ENCODE measurements at regions not wholly inside any gene's neighbourhood (a gene's known extent, or its start where the extent isn't known, plus 50 kb on each side); places are given as distances from the start of the nearest gene placed in this dataset.
A peak's percentile ranks its signal among the peaks of the same experiment; 100 is the strongest.
"Not testable (repeated sequence)": the region's sequence is repeated elsewhere in the genome, so short reads cannot be mapped to it uniquely, and the experiment has no call there.

DNA sequence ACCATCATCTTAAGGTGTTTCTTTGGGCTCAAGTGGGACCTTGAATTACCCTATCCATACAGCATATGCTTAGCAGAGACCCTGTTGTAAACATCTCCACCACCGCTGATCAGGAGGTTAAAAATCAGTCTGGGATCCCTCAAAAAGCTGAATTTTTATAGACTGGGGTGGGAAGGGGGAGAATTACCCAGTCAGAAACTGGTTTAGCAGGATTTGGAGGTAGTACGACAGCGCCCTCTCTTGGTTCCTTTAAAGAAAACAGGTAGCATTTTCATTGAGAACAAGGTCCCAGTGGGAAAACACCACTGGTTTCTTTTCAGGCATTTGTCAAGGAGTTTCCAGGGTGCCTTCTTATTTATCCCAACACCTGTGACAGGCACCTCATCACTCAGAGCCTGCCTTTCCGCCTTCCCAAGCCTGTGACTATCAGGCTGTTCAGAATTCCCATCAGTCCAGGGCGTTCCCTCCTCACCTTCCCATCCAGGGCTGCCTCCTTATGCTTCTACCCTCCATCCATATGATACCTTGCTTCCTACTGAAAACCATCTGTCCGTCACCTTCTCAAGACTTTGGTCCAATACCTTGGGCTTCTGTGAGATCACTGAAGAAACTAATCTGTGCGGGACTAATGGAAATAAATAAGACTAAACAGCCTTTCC, 203.8 kb upstream of the RAI14 start:
- DNase-seq = no peak

DNA sequence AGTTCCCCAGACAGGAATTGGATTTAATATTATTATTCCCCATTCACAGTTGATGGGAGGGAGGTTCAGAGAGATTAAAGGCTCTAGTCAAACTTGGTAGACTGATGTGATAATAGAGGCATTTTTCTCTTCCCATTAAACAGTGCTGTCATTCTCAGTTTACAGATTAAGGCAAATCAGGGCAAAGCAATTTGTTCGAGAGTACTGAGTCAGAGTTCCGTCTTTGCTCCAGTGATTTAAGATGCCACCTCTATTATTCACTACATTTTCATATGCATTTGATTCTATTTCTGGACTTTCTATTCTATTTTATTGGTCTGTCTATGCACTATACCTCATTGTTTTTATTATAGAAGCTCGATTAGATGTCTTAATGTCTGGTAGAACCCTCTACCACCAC, 201.0 kb upstream of the RAI14 start:
- no peak for DNase-seq

DNA sequence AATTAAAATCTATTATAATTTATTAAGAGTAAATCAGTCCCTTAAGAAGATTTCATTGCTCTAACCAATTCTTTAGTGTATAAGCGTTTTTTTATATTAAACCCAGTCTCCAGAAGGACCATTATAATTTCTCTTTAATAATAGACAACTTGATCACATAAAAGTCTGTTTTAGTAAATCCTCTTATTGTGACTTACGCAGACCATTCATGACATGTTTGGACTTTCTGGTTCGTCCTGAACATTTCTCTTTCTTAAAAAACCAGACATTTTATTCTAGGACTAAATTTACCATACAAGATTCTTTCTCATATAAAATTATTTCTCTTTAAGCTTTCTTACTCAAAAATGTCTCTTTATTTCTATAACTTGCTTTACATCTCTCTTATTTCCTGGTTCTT, 196.2 kb upstream of the RAI14 start:
- DNase-seq = peak in 1 of 2 experiments; percentile 21

DNA sequence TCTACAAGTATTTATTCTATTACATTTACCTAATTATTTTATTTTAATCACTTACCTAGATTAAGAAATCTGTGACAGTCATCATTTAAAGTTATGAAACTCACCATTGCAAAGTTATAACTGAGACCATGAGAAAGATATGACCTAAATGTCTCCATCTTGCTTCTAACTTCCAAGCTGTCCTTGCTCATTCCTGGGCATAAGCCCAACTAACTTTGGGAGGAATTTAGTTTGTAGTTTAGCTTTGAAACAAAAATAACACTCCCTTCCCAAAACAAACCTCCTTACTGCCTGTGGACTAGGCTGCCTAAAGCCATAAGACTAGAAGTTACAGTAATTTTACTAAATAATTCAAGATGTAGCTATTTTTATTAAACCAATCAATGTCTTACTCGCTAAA, 195.6 kb upstream of the RAI14 start:
- no peak for DNase-seq

DNA sequence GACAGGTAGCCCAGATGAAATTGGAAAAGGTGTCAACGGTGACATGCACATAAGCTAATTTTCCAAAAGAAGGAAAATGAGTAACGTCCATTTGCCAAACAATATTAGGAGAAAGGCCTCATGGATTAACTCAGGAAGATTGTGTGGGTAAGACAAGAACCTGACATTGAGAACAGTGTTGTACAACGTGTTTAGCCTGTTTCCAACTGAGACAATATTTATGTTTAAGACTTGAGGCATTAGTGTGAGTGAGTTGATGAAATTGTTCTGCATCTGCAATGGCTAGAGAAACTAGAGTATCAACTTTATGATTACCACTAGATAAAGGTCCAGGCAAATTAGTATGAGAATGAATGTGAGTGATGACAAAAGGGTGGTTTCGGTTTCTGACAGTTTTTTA, 191.3 kb upstream of the RAI14 start:
- DNase-seq = no peak

DNA sequence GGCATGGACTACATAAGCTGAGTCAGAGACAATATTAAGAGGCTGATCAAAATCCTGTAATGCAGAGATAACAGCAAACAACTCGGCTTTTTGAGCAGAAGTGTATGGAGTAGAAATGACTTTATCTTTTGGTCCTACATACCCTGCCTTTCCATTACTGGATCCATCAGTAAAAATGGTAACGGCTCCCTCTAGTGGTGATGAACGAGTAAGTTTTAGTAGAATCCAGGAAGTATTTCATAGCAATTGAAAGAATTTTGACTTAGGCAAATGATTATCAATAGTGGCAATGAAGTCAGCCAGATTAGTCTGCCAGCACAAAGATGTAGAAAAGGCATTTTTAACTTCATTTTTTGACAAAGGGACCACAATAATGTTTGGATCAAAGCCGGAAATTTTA, 190.8 kb upstream of the RAI14 start:
- peak; percentile 52 to 76 for DNase-seq

DNA sequence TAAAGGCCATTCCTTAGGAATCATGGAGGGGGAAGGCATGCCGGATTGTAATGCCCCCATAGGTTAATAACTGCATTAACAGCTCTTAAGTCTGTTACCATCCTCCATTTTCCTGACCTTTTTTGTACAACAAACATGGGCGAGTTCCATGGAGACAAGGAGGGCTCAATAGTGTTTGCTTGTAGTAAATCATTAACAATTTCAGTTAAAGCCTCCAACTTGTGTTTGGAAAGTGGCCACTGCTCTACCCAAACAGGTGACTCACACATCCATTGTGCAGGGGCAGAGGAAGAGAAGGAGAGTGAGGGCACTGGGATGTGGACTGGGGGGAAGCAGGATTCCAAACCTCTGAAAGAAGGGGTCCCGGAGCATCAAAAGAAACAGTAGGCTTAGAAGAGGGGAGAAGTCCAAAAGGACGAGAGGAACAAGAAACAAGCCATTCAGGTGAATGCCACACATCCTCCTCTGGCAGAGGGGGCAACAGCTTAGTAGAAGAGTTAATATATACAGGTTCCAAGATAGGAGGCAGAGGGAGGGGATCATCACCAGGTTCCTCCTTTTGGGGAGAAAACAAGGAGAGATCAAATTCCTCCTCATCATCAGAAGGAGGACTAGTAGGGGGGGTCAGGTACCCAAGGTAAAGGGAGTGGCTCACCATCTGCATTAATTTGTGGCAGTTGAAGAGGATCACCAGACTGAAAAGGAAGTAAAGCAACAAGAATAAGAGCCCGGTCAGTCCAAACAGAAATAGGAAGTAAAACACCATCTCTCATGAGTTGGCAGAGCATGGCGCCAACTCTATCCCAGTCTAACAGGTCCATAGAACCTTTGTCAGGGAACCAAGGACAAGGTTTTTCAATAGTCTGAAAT, 189.4 kb upstream of the RAI14 start:
- not testable (repeated sequence) for DNase-seq

DNA sequence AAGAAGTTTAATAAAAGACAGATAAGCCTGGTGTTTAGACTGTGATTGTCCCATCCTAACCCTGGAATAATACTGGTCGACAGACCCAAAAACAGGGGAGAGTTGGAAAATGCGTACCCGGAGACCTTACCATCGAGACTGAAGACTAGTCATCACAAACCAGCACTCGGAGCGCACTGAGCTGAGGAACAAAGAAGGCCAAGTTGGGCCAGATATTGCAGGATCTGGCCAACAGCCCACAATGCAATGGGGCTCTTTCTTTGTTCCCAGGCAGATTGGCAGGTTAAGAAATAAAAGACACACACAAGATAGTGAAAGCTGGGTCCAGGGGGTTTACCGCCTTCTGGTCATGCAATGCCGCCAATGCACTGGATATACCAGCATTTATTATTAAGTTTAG, 188.7 kb upstream of the RAI14 start:
- DNase-seq = no peak

DNA sequence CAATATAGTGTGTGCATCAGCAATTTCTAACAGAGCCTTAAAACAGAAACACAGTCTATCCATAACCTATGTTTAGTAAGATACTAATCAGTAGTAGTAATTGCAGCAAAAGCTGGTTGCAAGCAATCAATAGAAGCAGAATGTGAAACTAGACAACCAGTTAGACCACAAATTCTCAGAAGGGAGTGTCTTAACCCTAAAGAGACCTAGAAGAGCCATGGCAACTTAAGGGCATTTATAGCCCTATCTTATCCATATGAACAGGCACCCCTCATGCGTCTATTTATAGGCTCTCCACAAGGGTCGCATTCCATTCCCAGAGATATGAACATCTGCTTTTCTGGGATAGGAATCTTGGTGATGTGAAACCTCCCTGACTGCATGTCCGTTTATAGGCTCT, 188.1 kb upstream of the RAI14 start:
- DNase-seq = not testable (repeated sequence)

DNA sequence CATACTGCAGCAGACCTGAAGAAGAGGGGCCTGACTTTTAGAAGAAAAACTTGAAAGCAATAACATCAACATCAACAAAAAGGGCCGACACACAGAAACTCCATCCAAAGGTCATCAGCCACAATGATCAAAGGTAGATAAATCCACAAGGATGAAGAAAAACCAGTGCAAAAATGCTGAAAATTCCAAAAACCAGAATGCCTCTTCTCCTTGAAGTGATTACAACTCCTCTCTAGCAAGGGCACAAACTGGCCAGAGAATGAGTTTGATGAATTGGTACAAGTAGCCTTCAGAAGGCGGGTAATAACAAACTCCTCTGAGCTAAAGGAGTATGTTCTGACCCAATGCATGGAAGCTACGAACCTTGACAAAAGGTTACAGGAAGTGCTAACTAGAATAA, 186.2 kb upstream of the RAI14 start:
- DNase-seq = no peak

DNA sequence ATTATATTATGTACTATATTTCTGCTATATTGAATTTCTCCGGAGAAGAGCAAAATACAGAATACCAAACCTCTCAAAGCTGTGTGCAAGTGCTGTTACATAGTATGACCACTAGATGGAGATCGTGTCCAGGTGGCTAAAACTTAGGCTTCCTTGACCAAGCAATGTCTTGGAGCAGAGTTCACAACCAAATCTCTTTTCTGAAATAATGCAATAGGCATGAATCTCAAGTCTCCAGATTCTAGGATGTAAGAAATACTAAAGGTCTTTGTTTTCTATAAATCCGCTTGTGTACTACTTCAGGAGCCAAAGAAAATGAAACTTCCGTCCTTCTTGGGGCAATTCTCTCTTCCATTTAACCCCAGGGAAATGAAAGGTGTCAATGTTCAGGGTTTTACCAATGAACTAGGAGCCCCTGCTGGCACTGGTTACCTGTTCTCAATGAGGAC, 181.5 kb upstream of the RAI14 start:
- peak; percentile 34 to 69 for DNase-seq

DNA sequence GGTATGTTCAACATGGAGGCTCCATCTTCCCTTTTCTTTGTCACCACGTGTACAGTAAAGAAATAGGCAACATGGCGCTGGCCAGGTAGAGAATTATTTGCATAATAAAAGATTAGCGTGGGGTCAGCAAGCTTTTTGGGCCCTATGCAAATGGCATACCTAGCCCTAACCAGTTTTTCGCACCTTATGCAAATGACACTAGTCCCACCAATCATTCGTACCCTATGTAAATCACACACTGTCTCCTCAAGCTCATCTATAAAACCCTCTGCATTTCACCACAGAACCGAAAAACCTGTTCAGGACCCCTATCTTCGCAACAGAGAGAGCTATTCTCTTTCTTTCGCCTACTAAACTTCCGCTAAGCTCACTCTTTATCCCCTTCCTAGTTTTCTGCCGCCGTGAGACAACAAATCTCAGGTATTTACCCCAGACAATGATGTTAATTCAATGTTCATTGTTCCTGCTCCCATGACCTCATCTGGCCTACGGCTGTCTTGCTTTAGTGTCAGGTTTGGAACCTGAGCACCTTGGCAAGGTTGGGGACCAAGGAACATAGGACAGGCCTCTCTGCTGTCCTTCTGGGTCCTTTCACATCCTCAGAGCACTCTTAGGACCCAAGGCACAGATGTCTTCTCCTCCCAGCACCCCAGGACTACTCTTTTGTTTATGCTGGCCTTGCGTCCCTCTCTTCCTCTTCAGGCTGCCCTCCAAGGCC, 180.7 kb upstream of the RAI14 start:
- DNase-seq = no peak

DNA sequence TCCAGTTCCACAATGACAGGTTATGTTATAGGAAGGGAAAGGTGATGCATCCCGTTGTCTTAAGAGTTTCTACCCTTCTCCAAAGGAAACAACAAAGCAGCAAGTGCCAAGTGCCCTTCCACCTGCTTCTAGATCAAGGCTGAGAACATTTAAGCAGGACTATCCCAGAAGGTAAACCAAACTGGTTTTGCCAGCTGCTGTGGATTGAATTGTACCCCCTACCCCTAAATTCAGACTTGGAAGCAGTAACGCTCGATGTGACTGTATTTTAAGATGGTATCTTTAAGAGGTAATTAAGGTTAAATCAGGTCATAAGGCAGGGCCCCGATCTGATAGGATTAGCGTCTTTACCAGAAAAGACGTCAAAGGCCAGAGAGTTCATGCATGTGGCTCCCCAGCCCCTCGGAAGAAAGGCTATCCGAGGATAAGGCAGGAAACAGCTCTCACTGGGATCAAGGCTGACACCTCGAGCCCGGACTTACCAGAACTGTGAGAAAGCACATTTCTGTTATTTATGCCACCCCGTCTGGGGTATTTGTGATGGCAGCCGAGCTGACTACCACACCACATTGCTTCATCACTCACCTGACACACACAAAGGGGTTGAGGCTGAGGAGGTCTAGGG, 179.1 kb upstream of the RAI14 start:
- DNase-seq = no peak

DNA sequence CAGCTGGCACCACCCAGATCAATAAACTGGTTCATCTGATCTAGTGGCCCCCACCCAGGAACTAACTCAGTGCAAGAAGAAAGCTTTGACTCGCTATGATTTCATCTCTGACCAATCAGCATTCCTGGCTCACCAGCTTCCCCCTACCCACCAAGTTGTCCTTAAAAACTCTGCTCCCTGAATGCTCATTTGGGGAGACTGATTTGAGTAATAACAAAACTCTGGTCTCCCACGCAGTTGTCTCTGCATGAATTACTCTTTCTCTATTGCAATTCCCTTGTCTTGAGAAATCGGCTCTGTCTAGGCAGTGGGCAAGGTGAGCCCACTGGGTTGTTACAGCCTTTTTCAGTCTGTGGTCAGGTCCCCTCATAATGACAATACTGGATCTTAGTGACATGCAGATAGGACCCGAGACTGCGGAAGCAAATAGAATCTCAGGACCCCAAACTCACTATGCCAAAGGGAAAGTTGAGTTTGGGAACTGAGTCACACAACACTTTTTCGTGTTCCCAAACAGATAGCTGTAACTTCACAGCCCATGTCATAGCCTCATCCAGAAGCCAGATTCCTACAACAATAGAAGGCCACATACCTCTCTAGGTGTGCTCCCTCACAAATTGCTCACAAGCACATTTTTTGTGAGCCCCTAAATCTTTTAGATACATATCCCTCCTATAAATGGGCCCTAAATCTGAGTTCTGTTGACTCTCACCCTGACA, 175.2 kb upstream of the RAI14 start:
- no peak for DNase-seq

DNA sequence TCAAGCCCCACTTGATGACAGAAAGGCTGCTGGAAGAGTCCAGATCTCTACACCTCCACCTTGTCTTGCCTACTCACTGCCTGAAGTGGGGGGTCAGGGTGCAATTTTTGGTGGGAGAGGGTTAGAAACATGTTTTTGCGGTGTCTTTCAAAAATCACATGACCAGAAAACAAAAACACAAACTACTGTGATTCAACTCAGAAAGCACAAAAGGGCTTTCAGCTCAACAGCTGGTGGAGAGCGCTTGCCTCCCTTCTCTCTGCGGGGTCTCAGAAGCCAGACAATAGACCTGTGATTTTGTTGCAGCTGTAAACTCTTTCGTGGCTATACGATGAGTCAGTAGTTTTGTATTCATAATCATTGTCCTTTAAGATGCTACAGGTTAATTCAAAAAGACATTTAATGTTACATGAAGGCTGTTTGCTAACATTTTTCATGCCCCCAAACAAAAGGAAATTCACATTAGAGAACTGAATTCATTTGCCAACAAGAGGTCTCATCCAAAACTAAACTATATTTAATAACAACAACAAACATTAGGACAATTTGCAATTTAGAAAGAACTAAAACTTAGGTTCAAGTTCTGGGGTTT, 172.6 kb upstream of the RAI14 start:
- DNase-seq = peak; percentile 65 to 76

DNA sequence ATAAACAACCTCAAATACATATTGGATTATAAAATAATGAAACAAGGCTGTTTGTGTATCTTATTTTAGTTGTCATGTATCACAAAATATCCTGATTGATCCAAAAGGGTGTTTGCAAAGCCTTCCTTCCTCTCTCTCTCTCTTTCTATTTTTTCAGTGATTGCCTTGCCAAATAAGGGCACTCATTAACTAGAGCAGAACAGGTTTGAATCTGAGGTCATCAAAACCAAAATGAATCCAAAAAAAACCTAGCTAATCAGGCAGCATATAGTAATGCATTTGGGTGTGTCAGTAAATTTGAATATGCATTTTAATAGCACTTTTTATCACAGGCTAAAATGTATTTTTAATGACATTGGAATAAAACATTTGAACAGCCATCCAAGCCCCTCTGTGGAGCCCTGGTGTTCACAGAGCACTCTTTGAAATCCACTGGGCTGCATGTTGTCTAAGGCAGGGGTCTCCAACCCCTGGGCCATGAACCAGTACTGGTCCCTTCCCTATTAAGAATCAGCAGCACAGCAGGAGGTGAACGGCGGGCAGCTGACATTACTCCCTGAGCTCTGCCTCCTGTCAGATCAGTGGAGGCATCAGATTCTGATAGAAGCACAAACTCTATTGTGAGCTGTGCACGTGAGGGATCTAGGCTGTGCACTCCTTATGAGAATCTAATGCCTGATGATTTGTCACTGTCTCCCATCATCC, 171.8 kb upstream of the RAI14 start:
- peak in 1 of 2 experiments; percentile 25 for DNase-seq

DNA sequence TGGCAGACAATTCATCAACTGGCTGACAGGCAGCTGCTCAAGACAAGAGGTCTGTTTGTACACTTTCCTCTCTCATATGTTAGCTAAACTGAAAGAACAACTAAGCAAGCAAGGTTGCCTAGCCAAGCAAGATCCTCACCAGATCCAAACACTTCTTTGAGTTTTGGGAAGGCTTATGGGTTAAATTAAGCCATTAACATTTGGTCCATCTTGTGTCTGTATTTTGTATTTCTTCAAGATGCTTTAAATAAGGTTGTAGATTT, 170.4 kb upstream of the RAI14 start:
- no peak for DNase-seq

DNA sequence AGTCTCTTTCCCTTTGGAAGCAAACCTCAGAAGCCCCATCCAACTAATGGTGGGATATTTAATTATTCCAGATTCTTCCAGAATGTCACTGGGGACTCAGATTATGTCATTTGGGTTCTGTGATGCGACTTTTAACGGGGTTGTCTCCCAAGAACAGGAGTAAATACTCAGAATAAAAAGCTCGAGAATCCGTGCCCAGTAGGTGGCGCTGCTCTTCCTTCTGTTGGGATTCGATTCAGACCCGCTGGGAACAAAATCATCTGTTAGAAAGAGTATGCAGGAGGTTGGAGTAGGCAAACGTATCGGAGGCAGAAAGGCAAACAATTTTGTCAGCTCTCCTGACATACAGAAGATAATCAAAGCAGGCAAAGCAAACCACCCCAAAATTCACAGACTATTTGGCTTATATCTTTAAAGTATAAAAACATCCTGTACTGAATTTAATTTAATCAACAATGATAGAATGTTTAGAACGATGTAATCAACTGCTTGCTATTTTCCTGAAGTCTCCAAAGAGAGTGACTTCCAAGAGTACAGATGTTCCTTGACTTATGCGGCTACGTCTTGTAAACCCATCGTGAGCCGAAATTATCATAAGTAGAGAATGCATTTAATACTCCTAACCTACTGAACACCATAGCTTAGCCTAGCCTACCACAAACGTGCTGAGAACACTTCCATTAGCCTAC, 169.8 kb upstream of the RAI14 start:
- DNase-seq = peak; percentile 84 to 93

DNA sequence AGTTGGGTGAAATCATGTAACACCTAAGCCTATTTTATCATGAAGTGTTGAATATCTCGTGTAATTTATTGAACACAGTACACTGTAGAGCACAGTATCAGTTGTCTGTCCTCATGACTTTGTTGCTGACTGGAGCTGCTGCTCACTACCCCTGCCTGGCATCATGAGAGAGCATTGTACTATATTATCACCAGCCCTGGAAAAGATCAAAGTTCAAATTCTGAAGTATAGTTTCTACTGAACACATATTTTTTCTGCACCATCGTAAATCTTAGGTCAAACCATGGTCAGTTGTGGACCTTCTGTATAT, 169.3 kb upstream of the RAI14 start:
- no peak for DNase-seq

DNA sequence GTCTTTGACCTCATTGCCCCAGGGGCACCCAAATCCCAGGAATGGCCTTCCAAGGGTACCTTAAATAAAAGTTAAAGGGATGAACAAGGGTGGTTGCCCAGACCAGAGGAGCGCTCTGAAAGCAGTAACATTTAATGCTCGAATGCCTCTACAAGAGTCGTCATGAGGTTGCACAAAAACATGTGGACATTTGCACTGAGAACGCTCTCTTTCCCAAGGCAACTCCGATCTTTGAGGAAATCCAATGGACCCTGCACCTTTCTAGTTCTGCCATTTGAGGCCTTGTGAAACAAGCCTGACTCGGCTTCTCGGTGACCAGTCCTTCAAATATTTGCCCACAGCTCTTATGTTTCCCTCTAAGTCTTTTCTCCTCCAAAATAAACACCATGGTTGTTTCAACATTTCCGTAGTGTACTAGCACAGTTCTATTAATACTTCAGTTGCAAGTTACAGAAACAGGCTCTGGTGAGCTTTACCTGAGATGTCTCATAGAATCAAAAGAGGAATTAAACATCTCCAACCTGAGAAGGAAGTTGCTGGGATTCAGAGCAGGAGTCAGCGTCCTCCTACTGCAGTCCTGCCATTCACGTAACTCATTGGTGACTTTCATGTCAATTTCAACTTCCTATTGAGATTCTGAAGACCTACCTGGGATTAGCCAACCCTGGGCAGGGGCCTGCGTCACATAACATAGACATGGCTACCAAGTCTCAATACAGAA, 168.8 kb upstream of the RAI14 start:
- no peak for DNase-seq

DNA sequence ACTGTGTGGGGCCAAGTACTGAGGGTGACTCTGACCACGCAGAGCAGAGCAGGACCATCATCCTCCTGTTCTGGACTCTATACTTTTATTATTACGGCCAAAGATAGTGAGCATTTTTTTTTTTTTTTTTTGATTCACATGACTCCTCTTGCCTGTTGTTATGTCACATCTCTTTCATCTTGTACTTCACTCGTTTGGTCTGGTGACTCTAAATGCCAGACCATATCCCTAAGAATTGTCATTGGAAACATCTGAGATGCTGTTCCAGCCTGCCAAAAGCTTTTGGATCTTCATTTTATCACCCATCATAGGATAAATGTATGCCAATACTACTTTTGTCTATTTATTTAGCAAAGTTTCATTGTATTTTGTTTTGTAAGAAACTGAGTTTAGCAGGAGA, 168.2 kb upstream of the RAI14 start:
- no peak for DNase-seq

All from NCI-H1930 (cell line).